Activated CD4-positive, alpha-beta T cell treated with anti-CD3 and anti-CD28 coated beads, Interleukin-2, amount 50 U/mL, for 48 hours (primary cell): ENCODE measurements at regions not wholly inside any gene's neighbourhood (a gene's known extent, or its start where the extent isn't known, plus 50 kb on each side); places are given as distances from the start of the nearest gene placed in this dataset.
"Not testable (repeated sequence)": the region's sequence is repeated elsewhere in the genome, so short reads cannot be mapped to it uniquely, and the experiment has no call there.

Experiments
- DNase-seq, 2 experiments: peaks; one replicate each; pipeline ENCODE4 v3.0.0-alpha.2; 2020

- not testable (repeated sequence) for DNase-seq
These were observed 290.5 kb upstream of the GATB start for GRCh38 chr4:152051332-152051731.

GRCh38 chr4:152050106-152050505, 289.3 kb upstream of the GATB start:
- DNase-seq: no peak

- no peak for DNase-seq
These were observed 286.6 kb upstream of the GATB start for GRCh38 chr4:152047451-152047850.

GRCh38 chr4:152045807-152046571, 285.2 kb upstream of the GATB start:
- peak; percentile 11 to 19 for DNase-seq

GRCh38 chr4:152045449-152045806, 284.6 kb upstream of the GATB start:
- no peak for DNase-seq

GRCh38 chr4:152044331-152045036, 283.7 kb upstream of the GATB start:
- no peak for DNase-seq

- no peak for DNase-seq
These were observed 280.5 kb upstream of the GATB start for GRCh38 chr4:152041295-152041694.

- DNase-seq: no peak
These were observed 278.9 kb upstream of the GATB start for GRCh38 chr4:152039691-152040090.

- DNase-seq: no peak
These were observed 278.2 kb upstream of the GATB start for GRCh38 chr4:152039023-152039481.

- DNase-seq: no peak
These were observed 277.4 kb upstream of the GATB start for GRCh38 chr4:152038238-152038637.

GRCh38 chr4:152037435-152037834, 276.6 kb upstream of the GATB start:
- no peak for DNase-seq

- DNase-seq: no peak
These were observed 272.8 kb upstream of the GATB start for GRCh38 chr4:152033621-152034020.

GRCh38 chr4:152032722-152033131, 271.9 kb upstream of the GATB start:
- no peak for DNase-seq

GRCh38 chr4:152029631-152030030, 268.8 kb upstream of the GATB start:
- no peak for DNase-seq

GRCh38 chr4:152028131-152028530, 267.3 kb upstream of the GATB start:
- no peak for DNase-seq

- DNase-seq: no peak
These were observed 264.1 kb upstream of the GATB start for GRCh38 chr4:152024881-152025280.

- no peak for DNase-seq
These were observed 262.9 kb upstream of the GATB start for GRCh38 chr4:152023674-152024073.

- DNase-seq: no peak
These were observed 261.7 kb upstream of the GATB start for GRCh38 chr4:152022543-152022942.

- DNase-seq: no peak
These were observed 261.1 kb upstream of the GATB start for GRCh38 chr4:152021788-152022438.

- DNase-seq: no peak
These were observed 259.3 kb upstream of the GATB start for GRCh38 chr4:152020073-152020472.

- DNase-seq: no peak
These were observed 255.5 kb upstream of the GATB start for GRCh38 chr4:152016303-152016620.

GRCh38 chr4:152015597-152016302, 254.9 kb upstream of the GATB start:
- no peak for DNase-seq

- peak; percentile 35 to 52 for DNase-seq
These were observed 253.5 kb upstream of the GATB start for GRCh38 chr4:152014280-152014679.
